DOHH2 (cell line): ENCODE measurements at regions not wholly inside any gene's neighbourhood (a gene's known extent, or its start where the extent isn't known, plus 50 kb on each side); places are given as distances from the start of the nearest gene placed in this dataset.

Experiments used
- EZH2phosphoT487 ChIP-seq: fragments of 200-600 bp; sonication (generic); IDR thresholded peaks from 2 replicates; pipeline ENCODE4 v1.6.1; 2017; ENCODE audit warnings: borderline replicate concordance, mild to moderate bottlenecking, antibody characterized with exemption, low read length, moderate library complexity, mixed read lengths
- TF ChIP-seq, protein P1 (sequence below): fragments of 200-600 bp; sonication (generic); IDR thresholded peaks from one replicate; pipeline ENCODE4 v1.5.1; 2014; ENCODE audit warnings: antibody characterized with exemption, mild to moderate bottlenecking, low read depth, low read length; ENCODE audit not compliant: poor library complexity, severe bottlenecking

DNA sequence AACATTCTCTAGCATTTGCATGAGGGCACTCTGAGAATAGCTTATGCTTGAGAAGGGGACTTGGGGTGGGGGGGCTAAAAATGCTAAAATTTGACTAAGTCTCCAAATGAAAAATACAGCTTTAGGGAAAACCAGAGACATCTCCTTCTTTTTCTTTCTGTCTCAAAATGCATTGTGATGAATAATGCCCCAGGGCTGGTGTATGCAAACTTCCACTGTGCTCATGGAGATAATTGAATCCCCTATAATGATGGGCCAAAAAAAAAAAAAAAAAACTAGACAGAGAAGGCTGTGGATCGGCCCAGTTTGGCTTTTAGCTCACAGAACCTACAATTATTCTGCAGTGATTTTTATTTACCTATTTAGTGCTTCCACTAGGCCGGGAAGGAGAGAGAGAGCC lies 147.9 kb upstream of the RORA start:
- TF ChIP-seq, protein P1, sequence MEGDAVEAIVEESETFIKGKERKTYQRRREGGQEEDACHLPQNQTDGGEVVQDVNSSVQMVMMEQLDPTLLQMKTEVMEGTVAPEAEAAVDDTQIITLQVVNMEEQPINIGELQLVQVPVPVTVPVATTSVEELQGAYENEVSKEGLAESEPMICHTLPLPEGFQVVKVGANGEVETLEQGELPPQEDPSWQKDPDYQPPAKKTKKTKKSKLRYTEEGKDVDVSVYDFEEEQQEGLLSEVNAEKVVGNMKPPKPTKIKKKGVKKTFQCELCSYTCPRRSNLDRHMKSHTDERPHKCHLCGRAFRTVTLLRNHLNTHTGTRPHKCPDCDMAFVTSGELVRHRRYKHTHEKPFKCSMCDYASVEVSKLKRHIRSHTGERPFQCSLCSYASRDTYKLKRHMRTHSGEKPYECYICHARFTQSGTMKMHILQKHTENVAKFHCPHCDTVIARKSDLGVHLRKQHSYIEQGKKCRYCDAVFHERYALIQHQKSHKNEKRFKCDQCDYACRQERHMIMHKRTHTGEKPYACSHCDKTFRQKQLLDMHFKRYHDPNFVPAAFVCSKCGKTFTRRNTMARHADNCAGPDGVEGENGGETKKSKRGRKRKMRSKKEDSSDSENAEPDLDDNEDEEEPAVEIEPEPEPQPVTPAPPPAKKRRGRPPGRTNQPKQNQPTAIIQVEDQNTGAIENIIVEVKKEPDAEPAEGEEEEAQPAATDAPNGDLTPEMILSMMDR, result no peak
- no peak for TF ChIP-seq EZH2phosphoT487
